ENCODE measurements at regions not wholly inside any gene's neighbourhood (a gene's known extent, or its start where the extent isn't known, plus 50 kb on each side); places are given as distances from the start of the nearest gene placed in this dataset.

DNA sequence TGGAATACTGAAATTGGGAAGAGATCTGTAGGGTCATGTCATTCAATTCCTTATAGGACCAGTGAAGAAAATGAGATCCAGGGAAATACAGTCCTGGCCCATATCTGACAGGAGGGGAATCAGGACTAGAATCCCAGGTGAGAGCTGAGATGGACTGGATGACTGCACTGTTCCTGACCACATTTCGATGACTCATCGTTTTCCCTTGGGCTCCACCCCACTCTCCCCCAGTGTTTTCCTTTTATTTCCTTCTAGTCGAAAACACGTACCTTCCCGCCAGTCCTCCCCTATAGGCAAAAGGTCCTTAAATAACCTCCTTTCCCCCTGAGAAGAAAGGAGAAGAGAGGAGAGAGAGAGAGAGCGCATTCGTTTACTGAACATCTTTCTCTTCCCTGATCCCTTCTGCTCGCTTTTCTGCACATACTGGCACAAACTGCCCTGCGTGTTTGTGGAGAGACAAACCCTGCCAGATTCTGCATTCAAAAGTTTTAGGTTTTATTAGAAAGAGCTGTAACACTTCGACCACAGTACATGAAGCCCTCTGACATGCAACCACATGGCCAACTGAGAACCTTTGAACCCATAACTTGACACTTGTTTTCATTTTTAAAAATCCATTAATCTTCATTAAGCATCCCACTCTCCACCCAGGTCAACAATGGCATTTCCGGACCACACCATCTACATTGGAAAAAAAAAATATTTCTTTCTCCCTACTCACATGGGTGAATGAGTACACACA is 565.7 kb downstream of the METTL15 start:
- Mint-ChIP-seq H3K4me3 (no peak overlapping the region), H3K9me3 (ENCODE audit: insufficient read depth) (no peaks in the 10 kb centered on the region), H3K4me1 (no peaks in the 10 kb centered on the region), H3K27me3 (no peaks in the 10 kb centered on the region), H3K27ac (no peak overlapping the region)
- Histone ChIP-seq H3K79me2 (ENCODE audit: control insufficient read depth, insufficient read depth, low read length) (no peaks in the 10 kb centered on the region), H3K9me3 (ENCODE audit: control extremely low read depth in 1 of 3, control insufficient read depth in 2 of 3, insufficient read depth in 1 of 3, low read length in 2 of 3) (no peaks in the 10 kb centered on the region), H3K36me3 (replicated peaks in 1 of 2; ENCODE audit: control extremely low read depth in 1 of 2, control insufficient read depth in 1 of 2, extremely low read depth in 1 of 2, insufficient read depth in 2 of 2, low read length in 1 of 2) (no peaks in the 10 kb centered on the region), H3K4me3 (ENCODE audit: control extremely low read depth in 1 of 5, extremely low read depth in 1 of 5, insufficient read depth in 1 of 5, low read depth in 2 of 5, low read length in 4 of 5) (no peak overlapping the region), H3K27ac (ENCODE audit: low read length in 2 of 2) (no peak overlapping the region), H3K9ac (ENCODE audit: low read length) (no peak overlapping the region), H3K4me2 (replicated peaks; ENCODE audit: low read depth, low read length, poor library complexity, severe bottlenecking) (no peak overlapping the region), H3K27me3 (replicated peaks in 1 of 4; ENCODE audit: control extremely low read depth in 1 of 4, control insufficient read depth in 3 of 4, insufficient read depth in 4 of 4, low read length in 3 of 4) (no peaks in the 10 kb centered on the region), H4K20me1 (ENCODE audit: control insufficient read depth, insufficient read depth, low read length, poor library complexity, severe bottlenecking) (no peaks in the 10 kb centered on the region), H3K4me1 (ENCODE audit: control insufficient read depth in 2 of 2, insufficient read depth in 2 of 2, low read length in 2 of 2) (no peaks in the 10 kb centered on the region), H2AFZ (ENCODE audit: insufficient read depth, low read depth, low read length, poor library complexity, severe bottlenecking) (no peak overlapping the region)
- TF ChIP-seq, protein P1, sequence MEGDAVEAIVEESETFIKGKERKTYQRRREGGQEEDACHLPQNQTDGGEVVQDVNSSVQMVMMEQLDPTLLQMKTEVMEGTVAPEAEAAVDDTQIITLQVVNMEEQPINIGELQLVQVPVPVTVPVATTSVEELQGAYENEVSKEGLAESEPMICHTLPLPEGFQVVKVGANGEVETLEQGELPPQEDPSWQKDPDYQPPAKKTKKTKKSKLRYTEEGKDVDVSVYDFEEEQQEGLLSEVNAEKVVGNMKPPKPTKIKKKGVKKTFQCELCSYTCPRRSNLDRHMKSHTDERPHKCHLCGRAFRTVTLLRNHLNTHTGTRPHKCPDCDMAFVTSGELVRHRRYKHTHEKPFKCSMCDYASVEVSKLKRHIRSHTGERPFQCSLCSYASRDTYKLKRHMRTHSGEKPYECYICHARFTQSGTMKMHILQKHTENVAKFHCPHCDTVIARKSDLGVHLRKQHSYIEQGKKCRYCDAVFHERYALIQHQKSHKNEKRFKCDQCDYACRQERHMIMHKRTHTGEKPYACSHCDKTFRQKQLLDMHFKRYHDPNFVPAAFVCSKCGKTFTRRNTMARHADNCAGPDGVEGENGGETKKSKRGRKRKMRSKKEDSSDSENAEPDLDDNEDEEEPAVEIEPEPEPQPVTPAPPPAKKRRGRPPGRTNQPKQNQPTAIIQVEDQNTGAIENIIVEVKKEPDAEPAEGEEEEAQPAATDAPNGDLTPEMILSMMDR (IDR thresholded peaks at IDR 0.05) = no peak
- TF ChIP-seq EZH2 (IDR thresholded peaks at IDR 0.05; ENCODE audit: borderline replicate concordance, insufficient read depth, low read depth, low read length, poor library complexity, severe bottlenecking) = no peak
- WGBS (ENCODE audit: insufficient coverage) = 89% methylated on average over 2 of the region's 11 CpGs
- intact Hi-C loops (cut with micrococcal nuclease) = loop anchor here (5.0 kb wide), 1 partner anchor 977 kb away; no protein-coding TSS in a partner anchor
- DNase-seq (no peak), ATAC-seq (ENCODE audit: low read depth) (no peak)
- CTCF ChIA-PET = interaction anchor here (1.0 kb wide), 1 partner anchor 975 kb away, joined by 4 read pairs; no protein-coding TSS in a partner anchor
- POLR2A ChIA-PET = no interaction called here

DNA sequence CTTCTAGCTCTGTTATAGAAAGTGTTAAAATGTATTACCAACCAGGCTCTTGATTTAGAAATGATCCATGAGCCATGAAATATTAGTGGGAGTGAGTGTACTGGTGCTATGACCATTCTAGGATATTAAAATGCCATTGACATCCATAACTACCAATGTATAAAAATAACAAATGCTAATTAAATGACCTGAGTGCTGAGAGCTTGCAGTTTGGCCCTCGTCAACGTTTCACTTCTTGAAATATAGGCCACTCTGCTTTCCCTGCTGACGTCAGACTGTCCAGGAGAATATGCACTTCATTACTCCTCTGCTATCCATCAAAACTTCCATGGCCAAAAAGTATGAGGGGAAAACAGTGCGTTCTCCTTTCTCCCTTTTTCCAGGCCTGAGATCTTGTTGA is 563.1 kb downstream of the METTL15 start:
- Histone ChIP-seq H3K79me2 (ENCODE audit: control insufficient read depth, insufficient read depth, low read length) (no peaks in the 10 kb centered on the region), H3K36me3 (replicated peaks in 1 of 2; ENCODE audit: control extremely low read depth in 1 of 2, control insufficient read depth in 1 of 2, extremely low read depth in 1 of 2, insufficient read depth in 2 of 2, low read length in 1 of 2) (no peaks in the 10 kb centered on the region), H3K4me2 (replicated peaks; ENCODE audit: low read depth, low read length, poor library complexity, severe bottlenecking) (no peak overlapping the region), H4K20me1 (ENCODE audit: control insufficient read depth, insufficient read depth, low read length, poor library complexity, severe bottlenecking) (no peaks in the 10 kb centered on the region), H3K4me3 (ENCODE audit: control extremely low read depth in 1 of 5, extremely low read depth in 1 of 5, insufficient read depth in 1 of 5, low read depth in 2 of 5, low read length in 4 of 5) (no peak overlapping the region), H2AFZ (ENCODE audit: insufficient read depth, low read depth, low read length, poor library complexity, severe bottlenecking) (no peak overlapping the region), H3K9ac (ENCODE audit: low read length) (no peak overlapping the region), H3K27me3 (replicated peaks in 1 of 4; ENCODE audit: control extremely low read depth in 1 of 4, control insufficient read depth in 3 of 4, insufficient read depth in 4 of 4, low read length in 3 of 4) (no peaks in the 10 kb centered on the region), H3K9me3 (ENCODE audit: control extremely low read depth in 1 of 3, control insufficient read depth in 2 of 3, insufficient read depth in 1 of 3, low read length in 2 of 3) (no peaks in the 10 kb centered on the region), H3K27ac (ENCODE audit: low read length in 2 of 2) (no peak overlapping the region), H3K4me1 (ENCODE audit: control insufficient read depth in 2 of 2, insufficient read depth in 2 of 2, low read length in 2 of 2) (no peaks in the 10 kb centered on the region)
- TF ChIP-seq, protein P1 (IDR thresholded peaks at IDR 0.05) = no peak
- TF ChIP-seq EZH2 (IDR thresholded peaks at IDR 0.05; ENCODE audit: borderline replicate concordance, insufficient read depth, low read depth, low read length, poor library complexity, severe bottlenecking) = no peak
- ATAC-seq (ENCODE audit: low read depth) (no peak), DNase-seq (no peak)
- POLR2A ChIA-PET = no interaction called here
- Mint-ChIP-seq H3K27ac (no peak overlapping the region), H3K4me3 (no peak overlapping the region), H3K4me1 (no peaks in the 10 kb centered on the region), H3K9me3 (ENCODE audit: insufficient read depth) (no peaks in the 10 kb centered on the region), H3K27me3 (no peaks in the 10 kb centered on the region)
- intact Hi-C loops (cut with micrococcal nuclease) = loop anchor here (5.0 kb wide), 1 partner anchor 974 kb away; no protein-coding TSS in a partner anchor
- WGBS (ENCODE audit: insufficient coverage) = no CpG with 5 or more reads among the region's 4 CpGs
- CTCF ChIA-PET = no interaction called here

All from B cell (primary cell).